ENCODE measurements at regions not wholly inside any gene's neighbourhood (a gene's known extent, or its start where the extent isn't known, plus 50 kb on each side); places are given as distances from the start of the nearest gene placed in this dataset.

DNA sequence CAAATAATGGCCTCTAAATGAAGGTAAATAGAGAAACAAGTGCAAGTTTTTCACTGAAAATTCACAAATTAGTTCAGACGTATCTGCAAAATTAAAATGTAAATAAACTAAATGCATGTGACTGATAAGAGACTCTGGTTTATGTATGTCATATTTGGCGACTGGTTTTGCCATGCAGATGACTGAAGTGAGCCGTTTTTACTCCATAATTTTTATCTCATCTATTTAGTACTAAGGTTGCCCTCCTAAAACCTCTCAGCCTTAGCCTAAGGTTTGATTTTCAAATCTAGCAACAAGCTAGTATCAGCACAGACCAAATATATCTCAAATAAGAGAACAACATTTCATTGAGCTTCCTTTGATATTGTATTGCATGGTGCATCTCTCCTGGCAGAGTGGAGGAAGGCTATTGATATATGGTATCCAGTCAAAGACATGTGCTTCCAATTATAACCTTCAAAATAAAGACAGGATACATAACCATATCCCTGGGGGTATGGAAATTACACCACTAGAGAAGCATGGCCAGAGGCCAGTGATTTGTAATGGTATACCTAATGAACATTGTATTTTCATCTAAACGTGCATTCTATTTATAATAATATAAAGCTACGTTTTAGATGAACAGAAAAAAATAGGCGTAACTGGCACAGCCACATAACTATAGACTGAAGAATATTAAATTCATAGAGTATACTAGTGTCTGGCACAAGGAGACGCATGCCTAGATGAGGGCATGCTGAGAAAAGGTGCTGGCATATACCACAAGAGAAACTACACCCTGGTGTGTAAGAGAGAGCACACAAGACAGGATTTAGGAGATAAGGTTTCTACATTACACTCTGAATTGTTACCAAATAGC, 392.6 kb upstream of the INTU start:
- no CpG with 5 or more reads among the region's 7 CpGs for WGBS (ENCODE audit: insufficient coverage)

DNA sequence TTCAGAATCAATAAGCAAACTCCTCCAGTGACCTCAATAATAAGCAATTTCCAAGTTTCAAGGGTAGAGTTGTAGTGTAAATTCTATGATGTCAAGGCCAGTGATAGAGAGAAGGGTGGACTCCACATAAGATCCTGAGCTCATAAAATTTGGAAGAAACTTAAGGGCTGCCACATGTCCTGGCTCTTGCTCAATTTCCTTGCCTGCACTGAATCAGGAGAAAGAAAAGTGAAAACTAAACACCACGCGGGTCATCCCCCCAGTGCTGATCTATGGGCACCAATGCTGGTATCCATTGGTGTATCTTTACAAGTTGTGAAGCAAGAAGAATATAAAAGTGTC, 392.0 kb upstream of the INTU start:
- Histone ChIP-seq H3K27me3 (replicated peaks in 2 of 5; ENCODE audit: control insufficient read depth in 4 of 5, insufficient read depth in 5 of 5, low read length in 4 of 5) (no peaks in the 10 kb centered on the region), H3K4me3 (ENCODE audit: control insufficient read depth in 1 of 7, extremely low read depth in 1 of 7, insufficient read depth in 4 of 7, low read depth in 2 of 7, low read length in 6 of 7) (no peak overlapping the region), H3K27ac (ENCODE audit: insufficient read depth in 1 of 2, low read depth in 1 of 2, low read length in 2 of 2, poor library complexity in 1 of 2, severe bottlenecking in 2 of 2) (no peak overlapping the region), H3K9me3 (ENCODE audit: control extremely low read depth in 1 of 5, control insufficient read depth in 4 of 5, insufficient read depth in 2 of 5, low read depth in 1 of 5, low read length in 4 of 5) (peaks cover 0 to 2% (median 0%) of the 10 kb centered on the region in 5 experiments), H3K4me1 (ENCODE audit: control extremely low read depth in 1 of 4, control insufficient read depth in 4 of 4, insufficient read depth in 4 of 4, low read length in 3 of 4) (no peaks in the 10 kb centered on the region), H3K36me3 (ENCODE audit: control insufficient read depth in 4 of 4, insufficient read depth in 4 of 4, low read length in 3 of 4) (no peaks in the 10 kb centered on the region)
- CTCF ChIA-PET = no interaction called here
- WGBS (ENCODE audit: insufficient coverage) = 90% methylated on average over 2 of the region's 2 CpGs
- no peak for DNase-seq
- POLR2A ChIA-PET = no interaction called here

More for the DNA sequence above, 392.6 kb upstream of the INTU start:
- no peak for DNase-seq
- Histone ChIP-seq H3K4me3 (ENCODE audit: control insufficient read depth in 1 of 7, extremely low read depth in 1 of 7, insufficient read depth in 4 of 7, low read depth in 2 of 7, low read length in 6 of 7) (no peak overlapping the region), H3K36me3 (ENCODE audit: control insufficient read depth in 4 of 4, insufficient read depth in 4 of 4, low read length in 3 of 4) (no peaks in the 10 kb centered on the region), H3K27ac (ENCODE audit: insufficient read depth in 1 of 2, low read depth in 1 of 2, low read length in 2 of 2, poor library complexity in 1 of 2, severe bottlenecking in 2 of 2) (no peak overlapping the region), H3K27me3 (replicated peaks in 2 of 5; ENCODE audit: control insufficient read depth in 4 of 5, insufficient read depth in 5 of 5, low read length in 4 of 5) (no peaks in the 10 kb centered on the region), H3K9me3 (ENCODE audit: control extremely low read depth in 1 of 5, control insufficient read depth in 4 of 5, insufficient read depth in 2 of 5, low read depth in 1 of 5, low read length in 4 of 5) (peaks cover 0 to 2% (median 0%) of the 10 kb centered on the region in 5 experiments), H3K4me1 (ENCODE audit: control extremely low read depth in 1 of 4, control insufficient read depth in 4 of 4, insufficient read depth in 4 of 4, low read length in 3 of 4) (no peaks in the 10 kb centered on the region)
- ChIA-PET POLR2A (no interaction called here), CTCF (no interaction called here)

DNA sequence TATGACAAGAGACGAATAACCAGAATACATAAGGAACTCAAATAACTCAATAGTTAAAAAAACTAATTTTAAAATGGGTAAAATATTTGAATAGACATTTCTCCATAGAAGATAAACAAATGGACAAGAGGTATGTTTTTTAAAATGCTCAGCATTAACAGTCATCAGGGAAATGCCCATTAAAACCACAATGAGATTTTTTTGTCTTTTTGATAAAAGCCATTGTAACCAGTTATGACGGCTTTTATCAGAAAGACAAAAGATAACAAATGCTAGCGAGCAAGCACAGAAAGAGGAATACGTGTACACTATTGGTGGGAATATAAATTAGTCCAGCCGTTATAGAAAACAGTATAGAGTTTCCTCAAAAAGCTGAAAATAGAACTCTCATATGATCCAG, 388.2 kb upstream of the INTU start:
- Histone ChIP-seq H3K36me3 (ENCODE audit: control insufficient read depth in 4 of 4, insufficient read depth in 4 of 4, low read length in 3 of 4) (no peaks in the 10 kb centered on the region), H3K4me1 (ENCODE audit: control extremely low read depth in 1 of 4, control insufficient read depth in 4 of 4, insufficient read depth in 4 of 4, low read length in 3 of 4) (no peaks in the 10 kb centered on the region), H3K27me3 (replicated peaks in 2 of 5; ENCODE audit: control insufficient read depth in 4 of 5, insufficient read depth in 5 of 5, low read length in 4 of 5) (no peaks in the 10 kb centered on the region), H3K27ac (ENCODE audit: insufficient read depth in 1 of 2, low read depth in 1 of 2, low read length in 2 of 2, poor library complexity in 1 of 2, severe bottlenecking in 2 of 2) (no peak overlapping the region), H3K9me3 (ENCODE audit: control extremely low read depth in 1 of 5, control insufficient read depth in 4 of 5, insufficient read depth in 2 of 5, low read depth in 1 of 5, low read length in 4 of 5) (peaks cover 0 to 1% (median 0%) of the 10 kb centered on the region in 5 experiments), H3K4me3 (ENCODE audit: control insufficient read depth in 1 of 7, extremely low read depth in 1 of 7, insufficient read depth in 4 of 7, low read depth in 2 of 7, low read length in 6 of 7) (no peak overlapping the region)
- ChIA-PET POLR2A (no interaction called here), CTCF (no interaction called here)
- no peak for DNase-seq
- 100% methylated on average over 2 of the region's 5 CpGs for WGBS (ENCODE audit: insufficient coverage)

DNA sequence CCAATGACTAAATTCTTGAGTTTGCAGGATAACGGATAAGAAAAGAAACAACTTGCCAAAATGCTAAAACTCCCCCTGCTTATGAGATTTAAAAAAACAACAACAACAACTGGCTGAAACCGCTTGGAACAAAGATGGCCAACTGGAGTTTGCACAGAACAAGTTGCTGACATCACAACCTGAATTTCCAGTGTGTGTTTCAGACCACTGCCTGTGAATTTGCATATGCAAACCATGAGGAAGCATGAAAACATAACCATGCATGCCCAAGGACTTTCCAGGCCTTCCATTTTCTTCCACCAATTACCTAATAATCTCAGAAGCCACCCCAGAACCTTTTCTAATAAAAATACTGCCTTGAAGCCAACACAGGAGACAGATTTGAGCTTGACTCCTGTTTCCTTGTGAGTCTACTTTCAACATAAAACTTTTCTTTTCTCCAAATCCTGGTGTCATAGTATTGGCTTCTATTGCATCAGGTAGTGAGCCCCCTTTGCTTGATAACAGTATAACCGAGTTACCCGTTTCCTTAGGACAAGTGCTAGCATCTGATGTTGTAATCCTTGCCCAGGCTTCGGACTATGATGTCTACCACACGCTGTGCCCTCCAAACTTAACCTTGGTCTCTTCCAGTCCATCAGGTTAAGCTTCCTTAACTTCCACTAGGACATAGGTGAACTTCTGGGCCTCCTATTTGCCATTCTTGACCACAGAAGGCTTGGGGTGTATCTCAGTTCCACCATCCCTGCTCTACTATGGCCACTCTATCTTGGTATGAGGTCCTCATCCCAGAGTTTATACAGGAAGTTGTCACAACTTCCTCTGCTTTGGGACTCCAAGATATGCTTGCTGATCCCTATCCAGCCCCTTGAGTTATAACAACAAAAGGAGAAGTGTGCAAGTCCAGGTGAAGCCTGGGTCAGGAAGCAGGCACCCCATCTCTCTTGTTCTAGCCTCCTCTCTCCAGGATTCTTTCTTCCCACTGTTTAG, 385.5 kb upstream of the INTU start:
- Histone ChIP-seq H3K4me3 (ENCODE audit: control insufficient read depth in 1 of 7, extremely low read depth in 1 of 7, insufficient read depth in 4 of 7, low read depth in 2 of 7, low read length in 6 of 7) (no peak overlapping the region), H3K27ac (ENCODE audit: insufficient read depth in 1 of 2, low read depth in 1 of 2, low read length in 2 of 2, poor library complexity in 1 of 2, severe bottlenecking in 2 of 2) (no peak overlapping the region), H3K36me3 (ENCODE audit: control insufficient read depth in 4 of 4, insufficient read depth in 4 of 4, low read length in 3 of 4) (no peaks in the 10 kb centered on the region), H3K27me3 (replicated peaks in 2 of 5; ENCODE audit: control insufficient read depth in 4 of 5, insufficient read depth in 5 of 5, low read length in 4 of 5) (no peaks in the 10 kb centered on the region), H3K9me3 (ENCODE audit: control extremely low read depth in 1 of 5, control insufficient read depth in 4 of 5, insufficient read depth in 2 of 5, low read depth in 1 of 5, low read length in 4 of 5) (peaks cover 0 to 1% (median 0%) of the 10 kb centered on the region in 5 experiments), H3K4me1 (ENCODE audit: control extremely low read depth in 1 of 4, control insufficient read depth in 4 of 4, insufficient read depth in 4 of 4, low read length in 3 of 4) (no peaks in the 10 kb centered on the region)
- POLR2A ChIA-PET = no interaction called here
- CTCF ChIA-PET = no interaction called here
- WGBS (ENCODE audit: insufficient coverage) = 97% methylated on average over 6 of the region's 6 CpGs
- DNase-seq = no peak

DNA sequence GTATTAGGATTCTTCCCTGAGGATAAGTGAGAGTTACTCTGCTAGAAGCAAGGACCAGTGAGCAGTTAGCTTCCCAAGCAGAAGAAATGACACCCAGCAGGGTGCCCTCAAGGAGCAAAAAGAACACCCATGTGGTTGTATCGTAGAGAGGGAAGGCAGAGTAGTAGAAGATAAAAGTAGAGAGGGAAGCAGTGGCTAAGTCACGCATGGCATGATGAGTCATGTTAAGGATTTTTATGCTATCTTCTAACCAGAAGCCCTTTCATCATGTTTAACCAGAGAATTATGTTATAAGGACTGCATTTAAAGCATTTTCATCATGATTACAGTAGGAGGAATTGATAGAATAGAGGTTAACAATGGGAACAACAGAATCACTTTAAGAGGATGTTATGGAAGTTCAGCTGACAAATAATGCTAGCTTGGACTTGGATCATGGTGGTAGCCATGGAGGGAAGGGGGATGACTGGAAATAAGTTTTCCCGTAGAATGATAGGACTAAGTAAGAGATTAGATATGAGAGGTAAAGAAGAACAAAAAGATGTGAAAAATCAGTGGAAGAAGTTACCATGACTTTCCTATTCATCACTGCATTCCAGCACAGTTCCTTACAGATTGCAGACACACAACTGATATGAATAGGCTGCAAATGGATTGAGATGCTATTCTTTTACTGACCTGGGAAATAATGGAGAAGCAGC, 383.5 kb upstream of the INTU start:
- ChIA-PET CTCF (no interaction called here), POLR2A (no interaction called here)
- Histone ChIP-seq H3K4me3 (ENCODE audit: control insufficient read depth in 1 of 7, extremely low read depth in 1 of 7, insufficient read depth in 4 of 7, low read depth in 2 of 7, low read length in 6 of 7) (no peak overlapping the region), H3K27me3 (replicated peaks in 2 of 5; ENCODE audit: control insufficient read depth in 4 of 5, insufficient read depth in 5 of 5, low read length in 4 of 5) (no peaks in the 10 kb centered on the region), H3K27ac (ENCODE audit: insufficient read depth in 1 of 2, low read depth in 1 of 2, low read length in 2 of 2, poor library complexity in 1 of 2, severe bottlenecking in 2 of 2) (no peak overlapping the region), H3K4me1 (ENCODE audit: control extremely low read depth in 1 of 4, control insufficient read depth in 4 of 4, insufficient read depth in 4 of 4, low read length in 3 of 4) (no peaks in the 10 kb centered on the region), H3K9me3 (ENCODE audit: control extremely low read depth in 1 of 5, control insufficient read depth in 4 of 5, insufficient read depth in 2 of 5, low read depth in 1 of 5, low read length in 4 of 5) (peaks cover 0 to 1% (median 0%) of the 10 kb centered on the region in 5 experiments), H3K36me3 (ENCODE audit: control insufficient read depth in 4 of 4, insufficient read depth in 4 of 4, low read length in 3 of 4) (no peaks in the 10 kb centered on the region)
- no peak for DNase-seq
- 83% methylated on average over 2 of the region's 3 CpGs for WGBS (ENCODE audit: insufficient coverage)

DNA sequence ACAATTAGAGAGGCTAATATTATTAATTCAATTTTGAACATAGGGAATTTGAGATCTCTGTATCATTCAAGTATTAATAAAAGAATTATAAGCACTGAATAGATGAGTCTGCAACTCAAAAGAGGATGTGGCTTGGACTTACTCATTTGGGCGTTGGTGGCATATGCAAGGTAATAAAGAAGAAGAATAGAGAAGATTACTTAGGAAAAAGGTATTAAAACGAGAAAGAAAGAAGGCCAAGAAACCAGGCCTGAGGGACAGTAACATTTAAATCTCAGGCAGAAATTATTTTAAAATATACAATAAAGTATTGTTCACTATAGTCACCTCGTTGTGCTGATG, 383.0 kb upstream of the INTU start:
- H3K4me1 ChIP-seq (ENCODE audit: control extremely low read depth in 1 of 4, control insufficient read depth in 4 of 4, insufficient read depth in 4 of 4, low read length in 3 of 4) = no peaks in the 10 kb centered on the region
- no CpG with 5 or more reads among the region's 3 CpGs for WGBS (ENCODE audit: insufficient coverage)
- no peaks in the 10 kb centered on the region for H3K27me3 ChIP-seq (replicated peaks in 2 of 5; ENCODE audit: control insufficient read depth in 4 of 5, insufficient read depth in 5 of 5, low read length in 4 of 5)
- DNase-seq = no peak
- no peak overlapping the region for H3K27ac ChIP-seq (ENCODE audit: insufficient read depth in 1 of 2, low read depth in 1 of 2, low read length in 2 of 2, poor library complexity in 1 of 2, severe bottlenecking in 2 of 2)
- no peak overlapping the region for H3K4me3 ChIP-seq (ENCODE audit: control insufficient read depth in 1 of 7, extremely low read depth in 1 of 7, insufficient read depth in 4 of 7, low read depth in 2 of 7, low read length in 6 of 7)
- CTCF ChIA-PET = no interaction called here
- H3K36me3 ChIP-seq (ENCODE audit: control insufficient read depth in 4 of 4, insufficient read depth in 4 of 4, low read length in 3 of 4) = no peaks in the 10 kb centered on the region
- POLR2A ChIA-PET = no interaction called here
- H3K9me3 ChIP-seq (ENCODE audit: control extremely low read depth in 1 of 5, control insufficient read depth in 4 of 5, insufficient read depth in 2 of 5, low read depth in 1 of 5, low read length in 4 of 5) = peaks cover 0 to 1% (median 0%) of the 10 kb centered on the region in 5 experiments
